ENCODE measurements at regions not wholly inside any gene's neighbourhood (a gene's known extent, or its start where the extent isn't known, plus 50 kb on each side); places are given as distances from the start of the nearest gene placed in this dataset.

GRCh38 chr6:106849120-106849519, 125.4 kb downstream of the CD24 start:
- TF ChIP-seq, protein P1, sequence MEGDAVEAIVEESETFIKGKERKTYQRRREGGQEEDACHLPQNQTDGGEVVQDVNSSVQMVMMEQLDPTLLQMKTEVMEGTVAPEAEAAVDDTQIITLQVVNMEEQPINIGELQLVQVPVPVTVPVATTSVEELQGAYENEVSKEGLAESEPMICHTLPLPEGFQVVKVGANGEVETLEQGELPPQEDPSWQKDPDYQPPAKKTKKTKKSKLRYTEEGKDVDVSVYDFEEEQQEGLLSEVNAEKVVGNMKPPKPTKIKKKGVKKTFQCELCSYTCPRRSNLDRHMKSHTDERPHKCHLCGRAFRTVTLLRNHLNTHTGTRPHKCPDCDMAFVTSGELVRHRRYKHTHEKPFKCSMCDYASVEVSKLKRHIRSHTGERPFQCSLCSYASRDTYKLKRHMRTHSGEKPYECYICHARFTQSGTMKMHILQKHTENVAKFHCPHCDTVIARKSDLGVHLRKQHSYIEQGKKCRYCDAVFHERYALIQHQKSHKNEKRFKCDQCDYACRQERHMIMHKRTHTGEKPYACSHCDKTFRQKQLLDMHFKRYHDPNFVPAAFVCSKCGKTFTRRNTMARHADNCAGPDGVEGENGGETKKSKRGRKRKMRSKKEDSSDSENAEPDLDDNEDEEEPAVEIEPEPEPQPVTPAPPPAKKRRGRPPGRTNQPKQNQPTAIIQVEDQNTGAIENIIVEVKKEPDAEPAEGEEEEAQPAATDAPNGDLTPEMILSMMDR (conservative IDR thresholded peaks at IDR 0.05 in 1 of 2, IDR thresholded peaks at IDR 0.05 in 1 of 2; ENCODE audit: low read depth in 1 of 2, low read length in 2 of 2) = no peak
- TF ChIP-seq EZH2 (IDR thresholded peaks at IDR 0.05; ENCODE audit: low read length, missing control alignments) = no peak
